ENCODE measurements at regions not wholly inside any gene's neighbourhood (a gene's known extent, or its start where the extent isn't known, plus 50 kb on each side); places are given as distances from the start of the nearest gene placed in this dataset.
"Not testable (repeated sequence)": the region's sequence is repeated elsewhere in the genome, so short reads cannot be mapped to it uniquely, and the experiment has no call there.

DNA sequence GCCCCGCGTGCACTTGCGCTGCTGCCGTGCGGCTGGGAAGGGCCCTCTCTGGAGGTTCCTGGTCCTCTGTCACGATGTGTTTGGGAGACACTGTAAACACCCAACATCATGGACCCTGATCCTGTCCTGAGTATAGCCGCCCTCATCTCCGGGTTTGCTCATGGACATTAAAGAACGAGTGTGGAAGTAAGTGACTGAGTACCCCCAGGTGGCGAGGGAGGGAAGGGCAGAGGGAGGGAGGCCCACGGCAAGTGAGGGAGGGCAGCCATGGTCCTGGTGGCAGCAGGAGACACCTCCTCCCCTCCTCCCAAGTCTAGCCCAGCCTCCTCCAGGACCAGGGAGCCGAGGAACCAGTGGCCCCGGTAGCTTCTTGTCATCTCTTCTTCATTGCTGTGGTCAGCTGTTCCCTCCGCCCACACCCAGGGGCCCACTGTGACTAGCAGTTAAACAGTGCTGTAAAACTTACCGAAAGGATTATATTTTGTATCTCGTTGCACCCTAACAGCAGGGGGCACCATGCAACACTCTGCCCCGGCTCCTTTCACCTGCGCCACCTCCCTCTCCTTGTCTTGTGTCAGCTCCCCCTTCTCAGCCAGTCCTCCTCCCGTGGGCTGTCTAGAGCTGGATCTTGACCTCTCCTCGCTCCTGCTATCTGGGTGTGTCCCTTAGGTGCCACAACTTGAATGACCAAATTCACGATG, 566.5 kb upstream of the B3GAT1 start:
- DNase-seq (ENCODE audit: low read depth), result no peak

DNA sequence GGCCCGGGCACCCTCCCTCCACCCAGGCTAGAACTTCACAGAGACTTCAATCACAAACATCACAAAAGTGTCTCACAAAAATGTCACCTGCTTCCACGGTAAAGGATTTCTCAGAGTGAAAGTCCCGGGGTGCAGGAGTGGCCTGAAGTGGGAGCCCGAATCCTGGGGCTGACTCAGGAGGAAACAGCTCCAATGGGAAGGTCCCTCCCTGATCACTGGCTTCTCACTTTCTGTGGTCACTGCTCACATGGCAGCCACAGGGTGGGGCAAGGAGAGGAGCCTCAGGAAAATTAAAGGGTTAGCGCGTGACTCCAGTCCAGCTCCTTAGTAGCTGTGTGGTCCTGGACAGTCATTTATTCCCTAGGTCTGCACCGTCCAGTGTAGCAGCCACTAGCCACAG, 564.5 kb upstream of the B3GAT1 start:
- DNase-seq (ENCODE audit: low read depth), result no peak

DNA sequence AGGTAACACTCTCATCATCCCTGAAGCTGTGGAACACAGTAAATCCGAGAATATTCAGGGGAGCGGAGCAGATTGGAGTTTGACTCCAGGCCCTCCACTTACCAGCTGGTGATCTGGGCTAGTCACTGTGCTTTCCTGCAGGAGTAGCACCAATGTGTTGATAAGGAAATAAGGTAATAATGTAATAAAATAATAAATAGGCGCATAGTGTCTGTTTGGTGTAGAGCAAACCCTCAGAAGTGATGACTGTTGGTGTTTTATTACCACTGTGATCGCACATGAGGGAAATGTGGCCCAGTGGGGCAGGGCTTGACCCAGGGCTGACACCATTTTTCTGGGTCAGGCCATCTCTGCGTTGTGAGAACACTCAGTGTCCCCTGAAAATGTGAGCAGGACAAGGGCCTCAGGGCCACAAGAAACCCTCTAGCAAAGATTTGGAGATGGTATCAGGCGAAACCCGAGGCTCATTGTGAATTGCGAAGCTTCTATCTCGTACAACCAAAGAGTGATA, 563.9 kb upstream of the B3GAT1 start:
- DNase-seq (ENCODE audit: low read depth), result no peak

DNA sequence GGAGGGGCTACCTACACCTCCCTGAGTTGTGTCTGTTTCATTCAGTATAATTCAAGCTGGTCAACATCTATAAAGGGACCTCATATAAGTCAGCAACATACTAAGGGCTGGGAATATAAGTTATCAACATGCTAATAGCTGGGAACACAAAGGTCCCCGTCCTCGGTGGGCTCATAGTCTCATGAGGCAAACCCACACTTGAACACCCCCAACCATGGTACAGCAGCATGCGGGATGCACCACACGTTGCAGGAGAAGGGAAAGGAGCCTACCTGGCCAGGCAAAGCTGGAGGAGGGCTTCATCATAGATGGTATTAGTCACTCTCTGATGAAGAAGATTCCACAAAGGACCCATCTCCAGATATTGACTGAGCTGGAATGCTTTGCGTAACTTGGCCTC, 561.8 kb upstream of the B3GAT1 start:
- no peak for DNase-seq (ENCODE audit: low read depth)

DNA sequence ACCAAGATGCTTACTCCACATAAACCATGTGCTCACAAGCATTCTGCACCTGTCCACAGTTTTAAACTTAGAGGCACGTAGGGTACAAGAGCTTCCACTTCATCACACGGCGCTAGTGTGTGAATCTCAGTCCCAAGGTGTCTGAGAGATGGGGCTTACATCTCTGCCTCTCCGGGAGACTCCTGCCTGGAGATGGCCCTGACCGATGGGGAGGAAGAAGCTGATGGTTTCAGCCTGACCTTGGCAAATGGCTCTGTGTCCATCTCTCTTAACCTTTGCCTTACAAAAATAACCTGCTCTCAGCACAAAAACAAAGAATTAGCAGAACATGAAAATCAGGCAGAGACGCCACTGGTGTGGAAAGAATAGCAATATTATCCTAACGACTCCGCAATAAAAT, 559.3 kb upstream of the B3GAT1 start:
- no peak for DNase-seq (ENCODE audit: low read depth)

DNA sequence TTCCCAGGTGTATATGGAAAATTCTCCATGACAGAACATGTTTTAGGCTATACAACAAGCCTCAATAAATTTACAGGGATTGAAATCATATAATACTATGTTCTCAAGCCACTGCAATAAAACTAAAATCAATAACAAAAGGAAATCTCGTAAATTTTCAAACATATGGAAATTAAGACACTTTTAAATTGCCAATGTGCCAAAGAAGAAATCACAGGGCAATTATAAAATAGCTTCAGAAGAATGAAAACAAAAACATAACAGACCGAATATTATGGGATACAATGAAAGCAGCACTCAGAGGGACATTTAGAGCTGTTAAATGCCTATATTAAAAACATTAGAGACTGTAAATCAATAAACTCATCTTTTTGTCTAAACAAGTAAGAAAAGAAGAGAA, 555.7 kb upstream of the B3GAT1 start:
- DNase-seq (ENCODE audit: low read depth), result no peak

DNA sequence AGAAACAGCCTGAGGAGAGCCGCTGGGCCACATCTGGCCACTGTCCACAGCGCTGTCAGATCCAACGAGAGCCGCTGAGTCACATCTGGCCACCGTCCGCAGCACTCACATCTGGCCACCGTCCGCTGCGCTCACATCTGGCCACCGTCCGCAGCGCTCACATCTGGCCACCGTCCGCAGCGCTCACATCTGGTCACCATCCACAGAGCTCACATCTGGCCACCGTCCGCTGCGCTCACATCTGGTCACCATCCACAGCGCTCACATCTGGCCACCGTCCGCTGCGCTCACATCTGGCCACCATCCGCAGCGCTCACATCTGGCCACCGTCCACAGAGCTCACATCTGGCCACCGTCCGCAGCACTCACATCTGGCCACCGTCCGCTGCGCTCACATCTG, 549.3 kb upstream of the B3GAT1 start:
- not testable (repeated sequence) for DNase-seq (ENCODE audit: low read depth)

DNA sequence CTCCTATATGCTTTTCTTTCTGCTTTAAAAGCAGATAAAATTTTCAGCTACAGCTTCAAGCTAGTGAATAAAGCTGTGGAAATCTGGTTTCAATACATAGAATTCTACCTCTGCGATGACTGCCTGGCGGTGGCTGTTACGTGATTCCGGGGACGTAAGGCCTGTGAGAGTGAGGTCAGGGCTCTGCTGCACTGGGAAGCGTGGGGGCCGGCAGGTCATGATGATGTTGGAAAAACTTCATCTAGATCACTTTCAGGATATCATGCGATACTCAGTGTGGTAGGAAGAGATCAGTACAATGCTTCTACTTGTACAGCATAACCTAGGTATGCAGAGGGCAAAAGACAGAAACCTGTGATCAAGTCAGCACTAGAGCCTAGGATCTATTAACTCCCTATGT, 546.8 kb upstream of the B3GAT1 start:
- DNase-seq (ENCODE audit: low read depth), result no peak

DNA sequence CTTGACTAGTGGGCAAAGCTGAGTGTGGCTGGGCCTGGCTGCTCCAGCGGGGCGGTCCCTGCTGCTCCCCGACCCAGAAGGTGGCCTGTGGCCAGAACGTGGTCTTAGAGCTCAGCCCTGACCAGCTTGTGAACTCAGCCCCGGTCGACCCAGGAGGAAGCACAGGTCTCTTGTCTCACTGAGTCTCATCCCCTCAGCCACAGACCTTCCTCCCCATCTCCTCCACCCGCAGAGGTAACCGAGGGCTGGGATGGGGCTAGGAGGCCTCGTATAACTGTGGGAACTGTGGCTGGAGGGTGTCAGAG, 546.2 kb upstream of the B3GAT1 start:
- DNase-seq (ENCODE audit: low read depth), result no peak

DNA sequence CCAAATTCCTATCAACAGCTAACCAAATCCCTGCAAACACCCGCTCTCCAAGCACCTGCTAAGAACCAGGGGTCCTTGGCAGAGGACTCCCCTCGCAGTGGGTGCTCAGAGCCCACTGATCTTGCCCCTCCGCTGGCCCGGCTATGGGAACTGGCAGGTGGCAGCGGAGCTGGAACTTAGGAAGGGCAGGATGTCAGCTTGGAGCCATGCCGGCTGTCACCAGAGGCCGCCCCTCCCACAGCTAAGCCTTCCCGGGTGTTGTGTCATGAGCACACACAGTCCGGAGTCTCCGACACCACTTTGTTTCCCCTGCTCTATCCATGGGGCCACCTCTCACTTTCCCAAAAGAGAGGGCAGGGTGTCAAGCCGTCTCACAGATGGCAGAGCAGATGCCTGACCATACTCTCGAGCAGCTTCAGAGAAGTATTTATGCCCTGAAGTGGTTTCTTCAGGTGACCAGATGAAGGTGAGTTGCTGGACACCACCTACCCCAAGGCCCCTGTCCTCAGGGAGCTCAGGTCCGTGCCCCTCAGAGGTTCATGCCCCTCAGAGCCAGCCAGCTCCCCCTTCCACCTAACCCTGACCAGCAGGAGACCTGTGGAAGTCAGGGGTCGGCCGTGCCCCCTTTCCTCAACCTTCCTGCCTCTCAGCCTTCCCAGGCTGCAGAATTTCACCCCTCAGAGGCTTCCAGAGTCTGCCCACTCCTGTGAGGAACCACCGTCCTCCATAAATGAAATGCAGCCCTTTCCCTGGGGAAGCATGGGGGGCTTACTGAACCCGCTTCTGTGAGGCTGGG, 545.7 kb upstream of the B3GAT1 start:
- no peak for DNase-seq (ENCODE audit: low read depth)

DNA sequence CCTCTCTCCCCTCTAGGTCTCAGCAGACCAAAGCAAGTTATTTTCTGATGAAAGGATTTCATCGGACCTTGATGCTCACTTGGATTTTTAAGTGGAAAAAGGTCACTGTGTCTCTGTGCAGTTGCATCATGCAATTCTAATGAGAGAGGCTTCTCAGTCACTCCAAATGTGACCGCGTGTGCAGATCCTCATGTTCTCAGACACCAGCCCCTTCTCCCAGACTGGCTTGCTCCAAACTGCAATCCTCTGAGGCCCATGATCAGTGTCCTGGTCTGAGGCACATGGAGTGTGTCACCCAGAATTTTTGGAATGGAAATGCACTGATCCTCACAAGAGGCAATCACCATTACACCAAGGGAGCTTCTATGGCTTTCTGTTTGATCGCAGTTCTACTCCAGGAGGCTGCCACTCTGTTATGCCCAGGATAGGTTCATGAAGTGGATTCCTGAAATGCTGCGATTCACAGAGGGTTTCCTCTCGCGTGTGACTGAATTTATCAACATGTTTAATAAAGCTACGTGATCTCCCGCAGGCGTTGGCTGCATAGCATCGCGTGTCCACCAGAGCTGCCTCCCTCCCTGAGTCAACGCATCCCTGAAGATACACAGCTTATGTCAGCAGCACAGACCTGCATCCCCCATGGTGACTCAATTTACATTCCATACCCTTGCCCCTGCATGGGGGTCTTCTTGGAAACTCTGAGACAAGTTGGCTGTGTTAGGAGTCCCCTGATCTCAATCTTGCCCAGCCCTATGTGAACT, 544.6 kb upstream of the B3GAT1 start:
- DNase-seq (ENCODE audit: low read depth), result no peak

DNA sequence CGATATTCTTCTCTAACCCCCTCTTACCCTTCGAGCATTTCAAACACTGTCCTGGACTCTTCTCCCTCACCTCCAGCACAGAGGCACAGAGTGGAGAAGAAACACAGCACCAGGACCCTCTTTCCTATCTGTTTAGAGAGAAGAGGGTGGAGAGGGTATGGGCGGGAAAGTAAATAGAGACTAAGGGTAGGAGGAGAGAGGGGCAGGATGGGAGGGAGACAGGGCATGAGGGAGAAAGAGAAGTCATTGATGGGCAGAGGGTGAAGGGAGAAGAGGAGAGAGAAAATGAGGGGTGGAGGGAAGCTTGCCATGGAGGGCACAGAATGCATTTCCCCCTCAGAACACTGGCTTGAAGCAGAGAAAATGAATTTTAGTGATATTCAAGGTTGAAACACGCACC, 543.9 kb upstream of the B3GAT1 start:
- DNase-seq (ENCODE audit: low read depth), result not testable (repeated sequence)

DNA sequence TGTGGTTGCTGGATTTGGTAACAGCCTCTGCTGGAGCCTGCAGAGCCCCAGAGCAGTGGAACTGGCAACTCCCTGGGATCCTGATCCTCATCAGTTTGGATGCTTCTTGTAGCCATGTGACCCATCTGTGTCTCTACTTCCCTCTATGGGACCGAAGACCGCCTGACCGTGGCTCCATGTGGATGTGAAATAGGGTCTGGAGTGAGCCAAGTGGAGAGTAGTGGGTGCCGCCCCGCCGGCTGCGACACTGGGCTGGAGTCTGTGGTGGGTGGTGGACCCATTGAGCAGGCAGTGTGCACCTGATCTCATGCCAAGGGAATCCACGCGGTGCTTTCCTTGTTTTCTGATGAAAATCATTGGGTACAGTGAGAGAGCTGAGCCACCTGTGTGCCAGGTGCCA, 543.2 kb upstream of the B3GAT1 start:
- no peak for DNase-seq (ENCODE audit: low read depth)

DNA sequence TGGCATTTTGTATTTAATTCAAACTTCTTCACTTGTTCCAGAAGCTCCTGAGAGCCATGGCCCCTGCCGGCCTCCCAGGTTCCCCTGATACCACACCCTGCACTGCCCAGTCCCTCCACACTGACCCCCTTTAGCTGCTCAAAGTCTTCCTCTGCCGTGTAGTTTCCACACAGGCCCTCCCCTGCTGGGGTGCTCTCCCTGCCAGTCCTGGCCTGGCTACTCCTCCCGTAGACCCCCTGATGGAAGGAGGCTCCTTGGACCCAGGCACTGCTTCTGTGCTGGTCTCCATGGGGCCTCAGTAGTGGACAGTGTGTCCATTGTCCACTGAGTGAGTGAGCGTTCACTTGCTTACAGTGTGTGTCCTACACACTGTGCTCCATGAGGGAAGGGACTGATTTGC, 542.4 kb upstream of the B3GAT1 start:
- DNase-seq (ENCODE audit: low read depth), result not testable (repeated sequence)

DNA sequence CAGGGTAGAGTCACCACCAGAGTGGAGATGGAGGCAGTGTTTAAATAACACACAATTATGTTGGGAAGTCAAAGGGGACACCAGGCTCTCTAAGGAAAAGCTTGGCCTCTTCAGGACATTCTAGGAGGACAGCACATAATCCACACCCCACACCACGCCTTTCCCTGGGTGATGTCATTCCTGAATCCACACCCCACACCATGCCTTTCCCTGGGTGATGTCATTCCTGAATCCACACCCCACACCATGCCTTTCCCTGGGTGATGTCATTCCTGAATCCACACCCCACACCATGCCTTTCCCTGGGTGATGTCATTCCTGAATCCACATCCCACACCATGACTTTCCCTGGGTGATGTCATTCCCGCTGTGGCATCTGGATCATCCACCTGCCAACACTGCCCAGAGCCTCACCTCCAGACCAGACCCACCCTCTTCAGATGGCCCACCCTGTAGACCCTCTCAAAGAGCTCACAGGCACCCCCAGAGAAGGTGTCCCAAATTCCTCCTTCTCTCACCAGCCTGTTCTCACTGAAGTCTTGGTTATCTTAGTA, 541.5 kb upstream of the B3GAT1 start:
- DNase-seq (ENCODE audit: low read depth), result not testable (repeated sequence)

DNA sequence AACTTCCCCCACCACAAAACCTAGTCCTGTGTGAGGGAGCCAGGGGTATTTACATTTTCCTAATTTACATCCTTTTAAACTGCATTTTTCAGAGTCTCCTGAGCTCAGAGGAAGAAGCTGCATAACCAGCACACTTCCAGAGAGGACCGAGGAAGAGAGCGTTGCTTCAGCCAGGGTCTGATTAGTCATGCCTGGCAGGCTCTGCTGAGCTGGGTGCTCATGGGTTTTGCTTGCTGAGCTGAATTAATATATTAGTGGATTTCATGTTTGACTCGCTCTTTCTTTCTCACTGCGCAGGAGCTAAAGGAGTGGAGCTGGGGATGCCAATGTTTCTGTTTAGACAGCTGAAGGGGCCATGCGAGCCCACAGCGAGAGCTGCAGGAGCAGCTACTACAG, 539.3 kb upstream of the B3GAT1 start:
- DNase-seq (ENCODE audit: low read depth), result no peak

DNA sequence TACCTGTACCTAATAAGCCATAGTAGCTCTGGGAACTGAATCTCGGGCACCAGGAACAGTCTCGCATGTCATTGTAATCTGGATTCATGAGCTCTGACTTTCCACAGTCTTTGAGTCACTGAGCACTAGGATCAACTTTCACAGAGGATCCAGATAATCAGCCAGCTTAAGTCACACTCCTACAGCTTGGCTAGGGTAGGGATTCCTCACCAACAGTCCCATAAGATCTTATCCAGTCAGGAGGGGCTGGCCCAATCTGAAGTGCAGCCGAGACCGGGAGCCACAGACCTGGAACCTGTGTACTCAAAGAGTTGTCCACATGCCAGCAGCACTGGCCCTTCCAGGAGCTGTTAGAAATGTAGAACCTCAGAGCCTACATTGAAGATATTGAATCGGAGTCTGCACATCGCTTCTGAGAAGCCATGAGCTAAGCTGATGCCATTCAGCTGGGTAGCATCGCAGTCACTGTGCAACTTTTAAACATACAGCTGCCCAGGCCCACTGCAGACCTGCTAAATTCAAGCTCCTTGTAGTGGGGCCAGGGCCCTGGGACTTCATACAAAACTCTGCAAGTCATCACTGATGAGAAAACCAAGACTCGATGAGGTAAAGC, 538.8 kb upstream of the B3GAT1 start:
- no peak for DNase-seq (ENCODE audit: low read depth)

DNA sequence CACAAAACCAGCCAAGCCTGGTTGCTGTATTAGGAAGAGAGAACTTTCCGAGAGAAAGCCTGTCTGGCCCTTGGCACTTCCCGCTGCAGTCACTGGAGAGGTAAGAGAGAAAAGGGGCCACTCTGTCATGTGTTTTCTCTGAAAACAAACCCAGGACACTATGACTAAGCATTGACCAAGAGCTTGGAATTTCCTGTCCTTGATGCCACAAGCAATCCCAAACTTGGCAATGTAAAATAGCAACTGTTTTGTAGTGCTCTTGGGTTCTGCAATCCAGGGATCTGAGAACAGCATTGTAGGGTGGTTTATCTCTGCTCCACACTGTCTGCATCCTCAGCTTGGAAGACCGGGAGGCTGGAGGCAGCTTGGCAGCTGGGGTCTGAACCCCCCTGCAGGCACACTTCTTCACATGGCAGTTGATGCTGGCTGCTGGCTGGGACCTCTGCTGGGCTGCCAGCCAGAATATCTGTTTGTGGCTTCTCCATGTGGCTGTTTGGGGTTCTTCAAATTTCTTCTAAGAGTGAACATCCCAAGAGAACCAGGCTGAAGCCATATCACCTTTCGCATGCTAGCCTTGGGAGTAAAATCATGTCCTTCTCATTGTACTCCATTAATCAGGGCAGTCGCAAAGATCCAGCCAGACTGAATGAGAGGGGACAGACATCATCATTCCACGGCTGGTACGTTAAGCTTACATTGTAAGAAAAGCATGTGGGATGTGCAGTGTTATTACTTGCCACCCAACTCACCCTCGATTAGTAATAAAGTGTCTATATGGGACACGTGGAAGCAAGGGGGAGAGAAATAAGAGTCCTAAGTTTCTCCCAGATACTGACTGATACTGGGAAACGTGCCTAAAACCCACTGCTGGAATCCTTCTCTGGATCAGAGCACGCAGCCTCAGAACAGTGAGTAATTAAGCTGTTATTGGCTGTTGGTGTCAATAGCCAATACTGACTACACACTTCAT, 537.4 kb upstream of the B3GAT1 start:
- DNase-seq (ENCODE audit: low read depth), result no peak

DNA sequence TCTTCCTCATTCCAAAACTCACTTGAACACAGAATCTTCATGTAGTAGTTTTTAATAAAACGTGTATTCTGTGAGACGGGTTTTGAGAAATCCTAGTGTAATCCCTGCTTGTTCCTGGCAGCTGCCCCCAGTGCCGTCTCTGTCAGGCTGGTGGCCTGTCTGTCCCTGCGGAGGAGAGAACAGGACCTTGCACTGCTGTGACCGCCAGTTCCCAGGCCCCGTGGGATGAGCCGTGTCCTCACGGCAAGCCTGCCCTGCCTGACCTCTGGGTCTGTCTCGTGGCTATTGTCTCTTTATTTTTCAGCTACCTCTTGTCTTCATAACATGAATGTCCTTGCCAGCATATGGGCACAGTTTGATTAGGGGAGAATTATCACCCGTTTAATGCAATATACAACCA, 535.5 kb upstream of the B3GAT1 start:
- DNase-seq (ENCODE audit: low read depth), result no peak

DNA sequence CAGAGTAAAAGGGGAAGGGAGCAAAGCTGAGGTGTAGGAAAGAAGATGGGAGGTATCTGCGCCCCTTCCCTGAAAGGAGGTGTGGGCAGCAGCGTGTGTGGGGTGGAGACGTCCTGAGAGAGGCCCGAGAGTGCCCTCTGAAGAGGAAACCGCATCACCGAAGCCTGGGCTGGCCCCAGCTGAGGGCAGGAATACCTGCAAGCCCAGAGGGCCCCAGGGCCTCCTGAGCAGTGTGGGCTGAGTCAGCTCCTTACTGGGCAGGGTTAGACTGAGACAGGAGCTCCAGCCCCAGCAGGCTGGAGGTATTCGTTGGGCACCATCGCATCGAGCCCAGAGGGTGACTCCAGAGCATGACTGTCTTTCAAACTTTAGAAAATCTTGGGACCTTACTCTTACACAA, 534.0 kb upstream of the B3GAT1 start:
- no peak for DNase-seq (ENCODE audit: low read depth)

DNA sequence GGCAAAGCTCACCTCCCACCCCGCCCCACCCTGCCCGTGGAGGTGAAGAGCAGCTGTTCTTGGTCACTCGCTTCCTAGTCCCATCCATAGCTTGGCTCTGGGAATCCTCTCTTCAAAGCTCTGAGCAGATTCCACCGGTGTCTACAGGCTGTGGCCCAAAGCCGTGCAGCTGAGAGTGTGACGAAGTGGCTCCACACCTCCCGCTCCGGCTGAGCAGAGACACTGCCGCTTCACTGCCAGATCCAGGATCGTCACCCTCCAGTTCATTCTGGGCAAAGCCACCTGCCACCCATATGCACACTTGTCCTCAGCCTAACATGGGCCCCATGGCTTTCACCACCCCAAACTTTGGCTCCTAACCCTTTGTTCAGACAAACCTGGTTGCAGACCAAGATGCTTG, 532.9 kb upstream of the B3GAT1 start:
- no peak for DNase-seq (ENCODE audit: low read depth)
